ENCODE measurements at regions not wholly inside any gene's neighbourhood (a gene's known extent, or its start where the extent isn't known, plus 50 kb on each side); places are given as distances from the start of the nearest gene placed in this dataset.
A peak's percentile ranks its signal among the peaks of the same experiment; 100 is the strongest.

DNA sequence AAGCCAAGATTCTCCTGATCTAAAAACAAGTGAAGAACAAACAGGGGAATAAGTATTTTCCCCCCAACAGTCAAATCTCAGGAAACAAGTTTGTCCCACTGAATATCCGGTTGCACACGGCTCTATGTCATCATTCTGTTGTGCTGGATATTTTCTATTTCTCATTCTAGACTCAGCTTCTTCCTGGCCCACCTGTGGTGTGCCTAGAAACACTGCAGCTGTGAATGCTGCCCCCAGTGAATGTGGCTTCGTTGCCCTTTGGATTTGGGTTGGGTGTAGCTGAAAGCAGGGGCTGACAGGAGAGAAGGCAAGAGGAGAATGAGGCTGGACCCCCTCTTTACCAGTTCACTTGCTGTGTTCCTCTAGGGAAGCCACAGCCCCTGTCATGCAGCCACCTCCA is 181.2 kb upstream of the PROK2 start:
- no peak for DNase-seq (ENCODE audit: low read depth)
- no peak overlapping the region for H3K4me3 ChIP-seq (replicated peaks; ENCODE audit: low read depth, low read length)
- no peak for TF ChIP-seq CTCF (IDR thresholded peaks at IDR 0.05; ENCODE audit: low read length, missing control alignments)

GRCh38 chr3:71964170-71964569 is 179.2 kb upstream of the PROK2 start:
- no peak for TF ChIP-seq CTCF (IDR thresholded peaks at IDR 0.05; ENCODE audit: low read length, missing control alignments)
- DNase-seq (ENCODE audit: low read depth), result no peak
- no peak overlapping the region for H3K4me3 ChIP-seq (replicated peaks; ENCODE audit: low read depth, low read length)

DNA sequence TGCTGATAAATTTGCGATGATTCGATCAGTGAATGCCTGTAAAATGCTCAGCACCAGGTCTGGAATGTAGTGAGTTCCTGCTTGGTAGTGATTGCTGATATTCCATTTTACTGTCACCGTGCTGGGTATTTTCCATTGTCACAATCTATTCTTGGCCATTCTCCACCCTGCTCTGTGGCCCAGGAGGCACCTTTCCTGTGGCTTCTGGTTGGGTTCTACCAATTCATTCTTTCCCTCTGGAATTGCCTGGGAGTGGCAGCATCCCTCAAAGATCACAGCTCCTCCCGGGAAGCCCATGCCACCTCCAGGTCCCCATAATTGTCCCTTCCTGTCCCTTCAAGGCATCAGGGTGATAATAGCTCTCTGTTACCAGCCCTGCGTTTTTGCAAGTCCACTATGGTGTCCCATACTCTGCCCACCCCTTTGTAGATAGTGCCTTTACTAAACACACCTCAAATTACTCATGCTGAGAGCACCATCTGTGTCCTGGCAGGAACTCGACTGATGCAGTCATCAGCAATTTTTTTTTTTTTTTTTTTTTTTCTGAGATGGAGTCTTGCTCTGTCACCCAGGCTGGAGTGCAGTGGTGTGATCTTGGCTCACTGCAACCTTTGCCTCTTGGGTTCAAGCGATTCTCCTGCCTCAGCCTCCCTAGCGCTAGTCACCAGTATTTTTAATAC is 177.8 kb upstream of the PROK2 start:
- DNase-seq (ENCODE audit: low read depth), result peak; percentile 4
- no peak overlapping the region for H3K4me3 ChIP-seq (replicated peaks; ENCODE audit: low read depth, low read length)
- no peak for TF ChIP-seq CTCF (IDR thresholded peaks at IDR 0.05; ENCODE audit: low read length, missing control alignments)

DNA sequence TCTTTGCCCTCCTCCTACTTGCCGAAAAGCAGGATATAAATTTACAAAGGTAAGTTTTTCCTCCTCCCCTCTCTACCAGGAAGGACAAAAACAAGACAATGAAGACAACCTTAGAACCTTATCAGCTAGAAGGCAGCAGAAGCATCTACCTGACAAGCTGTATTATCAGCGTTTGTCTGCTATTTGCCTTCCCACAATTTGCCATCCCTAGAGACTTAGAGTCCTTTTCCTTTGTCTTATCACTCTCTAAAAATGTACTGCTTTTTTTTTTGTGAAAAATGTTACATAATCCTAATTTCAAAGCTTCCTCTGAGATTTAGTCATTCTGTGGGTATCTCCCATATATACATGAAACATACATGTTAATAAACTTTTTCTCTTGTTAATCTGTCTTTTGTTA is 176.9 kb upstream of the PROK2 start:
- H3K4me3 ChIP-seq (replicated peaks; ENCODE audit: low read depth, low read length), result no peak overlapping the region
- DNase-seq (ENCODE audit: low read depth), result no peak
- TF ChIP-seq CTCF (IDR thresholded peaks at IDR 0.05; ENCODE audit: low read length, missing control alignments), result no peak

DNA sequence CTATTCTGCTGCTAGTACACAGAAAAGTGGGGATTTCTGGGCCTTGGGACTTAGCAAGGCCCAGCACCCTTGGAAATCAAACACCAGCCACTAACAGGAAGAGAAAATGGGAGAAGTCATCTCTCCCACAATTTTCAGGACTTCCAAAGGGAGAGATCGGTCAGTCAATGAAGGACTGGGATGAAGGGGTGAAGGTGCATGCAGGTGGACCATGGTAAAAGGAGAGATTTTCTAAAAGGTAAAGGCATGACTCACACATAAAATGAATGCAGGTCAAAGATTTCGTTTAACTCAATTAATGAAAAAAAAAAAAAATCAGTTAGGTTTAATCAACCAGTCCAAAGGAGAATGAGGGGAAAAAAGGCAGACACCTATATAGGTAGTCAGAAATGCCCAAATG is 176.4 kb upstream of the PROK2 start:
- DNase-seq (ENCODE audit: low read depth), result no peak
- no peak for TF ChIP-seq CTCF (IDR thresholded peaks at IDR 0.05; ENCODE audit: low read length, missing control alignments)
- no peak overlapping the region for H3K4me3 ChIP-seq (replicated peaks; ENCODE audit: low read depth, low read length)

DNA sequence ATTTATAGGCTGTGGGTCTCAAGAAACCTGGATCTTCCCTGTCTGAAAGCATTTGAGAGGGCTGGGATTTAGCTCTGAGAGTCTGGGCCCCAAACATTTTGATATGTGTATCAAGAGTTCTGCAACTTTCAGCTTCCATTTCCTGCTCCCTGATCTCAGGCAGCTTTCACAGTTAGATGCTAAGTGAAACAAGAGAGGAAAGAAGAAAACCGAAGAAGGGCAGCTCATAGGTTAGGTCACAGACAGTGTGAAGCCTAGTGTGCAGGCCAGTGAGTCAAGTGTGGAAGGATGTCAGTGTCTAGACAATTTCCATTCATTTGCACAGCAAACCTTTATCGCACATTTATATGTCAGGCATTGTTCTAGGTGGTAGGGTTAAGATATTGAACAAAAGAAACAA is 173.6 kb upstream of the PROK2 start:
- no peak overlapping the region for H3K4me3 ChIP-seq (replicated peaks; ENCODE audit: low read depth, low read length)
- DNase-seq (ENCODE audit: low read depth), result no peak
- no peak for TF ChIP-seq CTCF (IDR thresholded peaks at IDR 0.05; ENCODE audit: low read length, missing control alignments)

- TF ChIP-seq CTCF (IDR thresholded peaks at IDR 0.05; ENCODE audit: low read length, missing control alignments), result no peak
- no peak overlapping the region for H3K4me3 ChIP-seq (replicated peaks; ENCODE audit: low read depth, low read length)
- DNase-seq (ENCODE audit: low read depth), result no peak
These were observed 171.8 kb upstream of the PROK2 start for GRCh38 chr3:71956716-71957115.

Data from fibroblast of pulmonary artery (primary cell).